GM19467 (cell line): ENCODE measurements at regions not wholly inside any gene's neighbourhood (a gene's known extent, or its start where the extent isn't known, plus 50 kb on each side); places are given as distances from the start of the nearest gene placed in this dataset.
"Not testable (repeated sequence)": the region's sequence is repeated elsewhere in the genome, so short reads cannot be mapped to it uniquely, and the experiment has no call there.

Experiments used
- ATAC-seq: cut with Tn5 transposase; IDR thresholded peaks from one replicate; pipeline ENCODE4 v1.9.1; 2021; ENCODE audit warnings: mild to moderate bottlenecking, moderate library complexity; ENCODE audit not compliant: unreplicated experiment

DNA sequence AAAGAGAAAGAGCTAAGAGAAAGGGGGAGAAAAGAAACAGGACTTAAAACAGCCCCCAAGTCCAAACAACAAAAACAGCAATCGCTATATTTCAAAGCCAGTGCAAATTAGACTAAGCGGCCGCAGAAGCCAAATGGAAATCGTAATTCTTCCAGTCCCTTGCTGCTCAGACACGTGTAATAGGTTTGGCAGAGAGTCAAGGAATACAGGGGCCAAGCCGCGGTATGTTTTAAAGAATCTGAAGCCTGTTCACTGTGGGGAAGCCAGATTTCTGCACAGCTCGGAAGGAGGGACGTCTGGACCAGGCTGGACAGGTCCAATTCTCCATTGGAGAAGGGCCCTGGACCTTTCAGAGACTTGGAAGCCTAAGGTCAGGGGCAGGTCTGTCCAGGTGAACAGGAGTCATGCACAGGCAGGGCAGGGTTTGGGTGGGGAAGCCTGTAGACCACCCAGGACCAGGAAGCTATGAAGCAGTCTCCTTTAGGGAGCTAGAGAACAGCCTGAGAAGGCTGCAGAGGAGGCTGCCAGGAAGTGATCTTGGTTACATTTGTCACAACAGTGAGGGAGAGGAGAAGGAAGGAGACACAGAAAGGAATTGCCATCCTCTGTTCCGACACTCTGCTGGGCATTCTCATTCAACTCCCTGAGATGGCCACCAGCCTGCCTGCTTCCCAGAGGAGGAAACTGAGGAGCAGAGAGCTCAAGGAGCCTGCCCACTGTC lies 265.5 kb upstream of the ISX start:
- no peak for ATAC-seq

DNA sequence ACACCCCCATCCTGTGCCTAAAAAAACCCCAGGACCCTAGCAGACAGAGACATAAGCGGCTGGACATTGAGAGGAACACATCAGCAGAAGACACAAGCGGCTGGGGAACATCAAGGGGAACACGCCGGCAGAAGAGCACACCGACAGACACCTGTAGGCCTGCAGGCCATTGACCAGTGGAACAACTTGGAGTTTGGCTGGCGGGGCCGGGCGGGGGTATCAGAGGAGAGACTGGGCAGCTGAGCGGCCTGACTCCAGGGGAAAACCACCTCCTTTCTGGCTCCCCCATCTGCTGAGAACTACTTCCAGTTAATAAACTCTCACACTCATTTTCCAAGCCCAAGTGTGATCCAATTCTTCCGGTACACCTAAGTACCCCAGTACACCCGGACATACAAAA lies 264.7 kb upstream of the ISX start:
- no peak for ATAC-seq

DNA sequence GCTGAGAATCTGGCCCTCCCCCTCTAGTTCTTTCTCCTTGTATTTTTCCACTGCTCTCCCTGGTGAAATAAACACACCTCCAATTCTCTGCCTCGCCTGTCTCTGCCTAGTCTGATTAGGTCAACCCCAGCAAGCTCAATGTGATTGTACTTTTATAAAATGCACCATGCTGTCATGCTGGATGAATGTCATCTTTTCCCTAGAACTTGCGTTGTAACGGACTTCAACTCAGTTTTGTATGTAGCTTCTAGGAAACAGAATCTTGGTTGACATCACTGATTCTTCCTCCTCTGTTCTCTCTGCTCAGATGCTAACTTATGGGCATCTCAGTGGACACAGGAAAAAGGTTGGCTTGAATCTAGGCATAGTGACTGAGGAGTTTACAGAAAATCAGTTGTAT lies 261.9 kb upstream of the ISX start:
- no peak for ATAC-seq

DNA sequence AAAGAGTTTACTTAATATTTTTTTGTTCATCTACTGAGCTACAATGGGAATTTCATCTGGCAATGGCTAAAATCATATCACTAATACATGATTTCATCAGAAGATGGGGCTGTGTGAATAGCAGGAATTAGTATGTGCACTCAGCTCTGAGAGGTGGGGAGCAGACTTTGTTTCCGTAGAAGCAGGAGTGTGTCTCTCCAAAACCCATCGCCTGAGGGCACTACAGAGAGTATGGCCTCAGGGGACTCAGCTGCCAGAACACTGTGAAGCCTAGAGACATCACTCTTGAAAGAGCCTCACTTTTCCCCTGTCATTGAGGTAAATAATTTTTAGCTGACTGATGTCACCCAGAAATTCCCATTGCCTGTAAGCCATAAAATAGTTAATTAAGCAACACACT lies 261.4 kb upstream of the ISX start:
- no peak for ATAC-seq

DNA sequence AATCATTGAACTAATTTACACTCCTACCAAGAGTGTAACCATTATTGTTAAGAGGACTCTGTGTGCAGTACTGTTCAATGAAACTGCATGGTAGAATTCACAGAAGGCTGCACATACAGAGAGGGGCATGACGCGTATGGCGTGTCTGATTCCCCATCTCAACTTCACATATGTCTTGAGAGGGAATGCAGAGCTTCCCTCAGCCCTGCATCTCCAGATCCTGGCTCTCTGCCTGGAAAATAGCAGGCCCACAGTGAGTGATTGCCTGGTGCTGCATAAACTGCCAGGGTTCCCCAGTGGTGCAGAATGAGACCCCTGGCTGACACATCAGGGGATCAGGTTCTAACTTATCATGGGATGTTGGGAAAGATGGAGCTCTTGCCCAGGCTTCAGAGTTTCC lies 260.2 kb upstream of the ISX start:
- ATAC-seq, result no peak

DNA sequence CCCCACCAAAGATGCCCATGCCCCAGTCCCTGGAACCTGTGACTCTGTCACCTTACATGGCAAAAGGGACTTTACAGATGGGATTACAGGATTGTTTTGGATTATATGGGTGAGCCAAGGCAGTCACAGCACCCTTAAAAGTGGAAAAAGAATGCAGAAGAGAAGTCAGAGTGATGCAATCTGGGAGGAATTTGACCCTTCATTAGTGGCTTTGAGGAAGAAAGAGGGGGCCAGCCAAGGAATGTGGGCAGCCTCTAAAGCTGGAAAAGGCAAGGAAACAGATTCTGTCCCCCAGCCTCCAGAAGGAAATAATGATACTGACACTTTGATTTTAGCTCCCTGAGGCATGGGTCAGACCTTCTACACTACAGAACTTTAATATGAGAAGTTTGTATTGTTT lies 257.3 kb upstream of the ISX start:
- ATAC-seq, result no peak

DNA sequence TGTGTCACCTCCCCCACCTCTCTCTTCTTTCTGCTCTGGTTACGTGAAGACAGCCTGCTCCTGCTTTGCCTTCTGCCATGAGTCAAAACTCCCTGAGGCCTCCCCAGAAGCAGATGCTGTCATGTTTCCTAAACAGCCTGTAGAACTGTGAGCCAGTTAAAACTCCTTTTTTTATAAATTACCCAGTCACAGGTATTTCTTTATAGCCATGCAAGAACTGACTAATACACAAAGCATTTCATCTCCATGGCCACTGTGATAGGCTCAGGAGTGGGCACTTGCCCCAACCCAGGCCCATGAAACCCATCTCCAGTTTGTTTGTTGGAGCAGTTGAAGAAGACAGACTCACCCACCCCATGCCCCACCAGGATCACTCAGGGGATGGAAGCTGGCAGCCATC lies 253.3 kb upstream of the ISX start:
- ATAC-seq, result no peak

DNA sequence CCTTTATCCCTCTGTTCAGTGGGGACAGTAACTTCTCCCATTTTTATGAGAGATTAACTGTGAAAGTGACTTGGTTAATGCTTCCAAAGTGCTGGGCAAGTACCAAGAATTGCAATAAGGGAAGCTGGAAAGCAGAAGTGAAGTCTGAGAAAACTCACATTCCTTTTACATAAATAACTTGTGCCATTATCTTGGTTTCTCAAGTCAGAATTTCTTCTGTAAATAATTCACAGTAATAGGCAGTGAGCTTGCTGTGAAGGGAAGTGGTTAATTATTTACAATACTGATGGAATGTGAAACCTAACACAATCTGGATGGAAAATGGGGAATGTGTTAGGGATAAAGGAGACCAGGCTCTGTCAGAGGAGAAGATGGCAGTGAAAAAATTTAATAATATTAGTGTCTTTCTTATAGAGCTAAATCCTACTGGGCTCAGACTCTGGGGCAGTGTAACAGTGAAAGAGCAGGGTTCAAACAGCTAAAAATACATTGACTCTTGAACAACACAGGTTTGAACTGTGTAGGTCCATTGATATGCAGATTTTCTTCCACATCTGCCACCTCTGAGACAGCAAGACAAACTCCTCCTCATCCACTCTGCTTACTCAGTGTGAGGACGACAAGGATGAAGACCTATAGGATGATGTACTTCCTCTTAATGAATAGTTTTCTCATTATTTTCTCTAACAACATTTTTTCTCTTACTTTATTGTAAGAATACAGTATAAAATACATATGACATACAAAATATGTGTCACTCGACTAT lies 251.5 kb upstream of the ISX start:
- ATAC-seq, result no peak

DNA sequence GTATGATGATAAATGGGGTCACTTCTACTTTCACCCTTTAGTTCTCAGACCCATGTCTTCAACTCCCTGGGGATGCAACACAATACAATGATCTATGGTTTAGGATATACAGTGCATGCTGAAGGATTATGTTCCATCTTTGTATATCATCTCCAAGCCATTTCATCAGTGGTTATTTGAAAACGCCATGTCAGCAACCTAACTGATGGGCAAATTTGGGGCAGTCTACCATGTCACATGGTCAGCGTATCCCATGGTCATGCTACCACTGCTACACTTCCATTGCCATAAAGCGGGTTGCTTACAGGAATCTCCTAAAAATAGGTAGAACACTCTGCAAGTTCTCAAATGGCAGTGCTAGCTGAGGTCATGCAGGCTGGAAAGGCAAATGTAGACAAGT lies 236.5 kb upstream of the ISX start:
- no peak for ATAC-seq

DNA sequence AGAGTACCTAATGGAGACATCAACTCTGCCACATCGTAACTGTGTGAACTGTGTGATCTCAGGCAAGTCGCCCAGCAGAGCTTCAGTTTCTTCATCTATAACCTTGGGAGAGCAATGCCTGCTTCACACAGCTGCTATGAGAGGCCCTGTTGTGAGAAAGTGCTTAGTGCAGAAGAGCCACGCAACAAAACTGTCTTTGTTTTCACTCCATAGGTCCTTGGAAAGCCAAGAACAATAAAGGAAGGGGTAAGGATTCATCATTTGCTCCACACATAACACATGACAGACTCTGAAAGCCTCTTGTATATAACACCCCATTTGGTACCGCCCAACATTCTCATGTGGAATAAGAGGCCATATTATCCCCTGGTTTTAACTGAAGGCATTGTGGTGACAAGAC lies 231.9 kb upstream of the ISX start:
- no peak for ATAC-seq

DNA sequence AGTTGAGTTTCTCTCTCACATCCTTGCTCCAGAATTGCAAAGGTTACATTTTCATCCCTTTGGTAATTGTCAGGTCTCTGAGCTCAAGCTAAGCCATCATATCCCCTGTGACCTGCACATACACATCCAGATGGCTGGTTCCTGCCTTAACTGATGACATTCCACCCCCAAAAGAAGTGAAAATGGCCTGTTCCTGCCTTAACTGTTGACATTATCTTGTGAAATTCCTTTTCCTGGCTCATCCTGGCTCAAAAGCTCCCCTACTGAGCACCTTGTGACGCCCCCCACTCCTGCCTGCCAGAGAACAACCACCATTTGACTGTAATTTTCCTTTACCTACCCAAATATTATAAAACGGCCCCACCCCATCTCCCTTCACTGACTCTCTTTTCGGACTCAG lies 231.4 kb upstream of the ISX start:
- ATAC-seq, result not testable (repeated sequence)

DNA sequence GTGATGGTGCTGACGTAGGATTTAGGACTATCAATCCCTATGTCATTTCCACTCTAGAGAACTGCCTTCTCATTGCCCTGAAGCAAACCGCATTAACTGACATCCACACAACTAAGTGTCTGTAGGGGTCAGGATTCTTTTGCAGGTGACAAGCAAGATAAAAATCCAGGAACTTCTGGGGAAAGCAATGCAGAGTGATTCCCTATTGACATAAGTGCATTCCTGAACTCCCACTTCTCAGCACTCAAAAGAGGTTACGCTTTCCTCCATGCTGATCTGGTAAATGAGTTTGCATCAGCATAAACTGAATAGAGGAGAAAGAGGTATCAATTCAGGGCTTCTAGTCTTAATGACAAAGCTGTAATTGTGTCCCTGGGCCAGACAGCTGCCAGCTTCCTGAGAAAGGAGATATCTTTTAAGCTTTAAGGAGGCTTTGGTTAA lies 224.6 kb upstream of the ISX start:
- ATAC-seq, result no peak

DNA sequence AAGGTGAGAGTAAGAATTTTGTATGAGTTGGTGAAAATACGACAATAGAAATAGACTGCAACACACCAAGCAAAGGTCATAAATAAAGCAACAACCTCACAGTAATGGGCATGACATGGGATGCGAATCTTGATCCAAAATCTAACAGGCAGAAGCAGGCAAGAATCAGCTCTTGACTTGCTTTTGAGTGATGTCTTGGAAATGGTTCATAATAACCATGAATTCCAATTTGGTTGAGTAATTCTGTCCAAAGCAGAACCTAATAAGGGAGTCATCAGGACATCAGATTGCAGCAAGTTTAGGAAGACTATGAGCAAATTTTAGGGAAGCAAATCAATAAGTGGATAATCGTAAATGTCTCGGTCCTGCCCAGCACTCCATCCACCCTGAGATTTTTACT lies 224.0 kb upstream of the ISX start:
- no peak for ATAC-seq

DNA sequence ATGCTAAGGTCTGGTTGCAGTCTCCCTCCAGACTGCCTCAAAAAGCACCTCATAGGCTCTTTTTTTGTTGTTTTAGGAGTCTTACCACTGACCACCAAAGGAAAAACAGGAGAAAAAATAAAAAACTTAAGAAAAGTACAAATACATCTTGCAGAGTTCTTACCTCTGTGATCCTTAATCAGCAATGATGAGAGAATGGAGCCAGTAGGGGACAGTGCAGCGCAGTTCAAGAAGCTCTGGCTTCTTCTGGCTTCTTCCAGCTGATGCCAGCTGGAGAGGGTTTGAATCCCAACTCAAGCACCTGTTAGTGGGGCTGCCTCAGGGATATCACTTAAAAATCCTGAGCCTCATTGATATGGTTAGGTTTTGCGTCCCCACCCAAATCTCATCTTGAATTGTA lies 223.3 kb upstream of the ISX start:
- no peak for ATAC-seq

DNA sequence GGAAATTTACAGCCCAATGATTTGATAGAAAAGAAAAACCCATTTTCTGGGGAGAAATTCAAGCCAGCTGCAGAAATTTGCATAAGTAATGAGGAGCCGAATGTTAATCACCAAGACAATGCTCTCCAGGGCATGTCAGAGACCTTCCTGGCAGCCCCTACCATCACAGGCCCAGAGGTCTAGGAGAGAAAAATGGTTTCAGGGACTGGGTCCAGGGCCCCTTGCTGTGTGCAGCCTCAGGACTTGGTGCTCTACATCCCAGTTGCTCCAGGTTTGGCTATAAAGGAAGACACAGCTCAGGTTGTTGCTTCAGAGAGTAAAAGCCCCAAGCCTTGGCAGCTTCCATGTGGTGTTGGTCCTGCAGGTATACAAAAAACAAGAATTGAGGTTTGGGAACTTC lies 222.2 kb upstream of the ISX start:
- not testable (repeated sequence) for ATAC-seq

DNA sequence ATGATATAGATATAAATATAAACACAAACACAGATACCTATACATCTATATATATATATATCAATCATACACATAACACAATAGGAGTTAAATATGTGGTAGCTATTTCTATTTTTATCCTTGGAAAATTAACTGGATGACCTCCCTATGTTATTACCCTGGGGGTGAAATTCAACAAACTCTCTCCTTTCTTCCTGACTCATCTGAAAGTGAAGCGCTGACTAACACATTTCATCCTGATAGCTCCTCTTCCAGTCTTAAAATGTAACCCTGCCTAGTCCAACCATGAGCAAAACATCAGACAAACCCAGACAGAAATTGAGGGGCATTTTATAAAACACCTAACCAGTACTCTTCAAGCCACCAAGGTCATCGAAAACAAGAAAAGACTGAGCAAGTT lies 220.6 kb upstream of the ISX start:
- ATAC-seq, result no peak

DNA sequence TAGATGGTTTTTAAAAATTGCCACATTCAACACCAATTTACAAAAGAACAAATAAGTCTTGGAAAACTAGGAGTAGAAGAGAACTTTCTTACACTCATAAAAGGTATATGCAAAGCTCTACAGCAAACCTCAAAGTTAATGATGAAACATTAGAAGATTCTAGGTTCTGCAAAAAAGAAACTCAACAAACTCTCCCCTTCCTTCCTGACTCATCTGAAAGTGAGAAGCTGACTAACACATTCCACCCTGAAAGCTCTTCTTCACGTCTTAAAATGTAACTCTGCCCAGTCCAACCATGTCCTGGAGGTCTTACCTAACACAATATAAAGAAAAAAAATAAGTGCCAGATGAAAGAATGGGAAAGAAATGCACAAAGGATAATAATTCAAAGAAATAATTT lies 218.9 kb upstream of the ISX start:
- no peak for ATAC-seq

DNA sequence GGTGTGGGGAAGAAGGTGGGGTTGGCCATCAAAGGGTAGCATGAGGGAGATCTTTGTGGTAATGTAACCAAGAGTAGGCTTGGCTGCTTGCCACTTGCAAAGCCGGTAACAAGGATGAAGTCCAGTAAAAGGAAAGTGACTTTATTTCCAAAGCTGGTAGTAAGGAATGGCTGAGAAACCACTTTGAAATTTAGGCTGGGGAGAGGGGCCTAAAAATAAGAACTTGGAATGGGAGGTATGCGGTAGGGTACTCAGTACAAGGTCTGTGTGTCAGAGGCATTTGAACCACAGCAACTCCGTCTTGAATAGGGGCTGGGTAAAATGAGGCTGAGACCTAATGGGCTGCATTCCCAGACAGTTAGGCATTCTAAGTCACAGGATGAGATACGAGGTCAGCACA lies 216.0 kb upstream of the ISX start:
- no peak for ATAC-seq

DNA sequence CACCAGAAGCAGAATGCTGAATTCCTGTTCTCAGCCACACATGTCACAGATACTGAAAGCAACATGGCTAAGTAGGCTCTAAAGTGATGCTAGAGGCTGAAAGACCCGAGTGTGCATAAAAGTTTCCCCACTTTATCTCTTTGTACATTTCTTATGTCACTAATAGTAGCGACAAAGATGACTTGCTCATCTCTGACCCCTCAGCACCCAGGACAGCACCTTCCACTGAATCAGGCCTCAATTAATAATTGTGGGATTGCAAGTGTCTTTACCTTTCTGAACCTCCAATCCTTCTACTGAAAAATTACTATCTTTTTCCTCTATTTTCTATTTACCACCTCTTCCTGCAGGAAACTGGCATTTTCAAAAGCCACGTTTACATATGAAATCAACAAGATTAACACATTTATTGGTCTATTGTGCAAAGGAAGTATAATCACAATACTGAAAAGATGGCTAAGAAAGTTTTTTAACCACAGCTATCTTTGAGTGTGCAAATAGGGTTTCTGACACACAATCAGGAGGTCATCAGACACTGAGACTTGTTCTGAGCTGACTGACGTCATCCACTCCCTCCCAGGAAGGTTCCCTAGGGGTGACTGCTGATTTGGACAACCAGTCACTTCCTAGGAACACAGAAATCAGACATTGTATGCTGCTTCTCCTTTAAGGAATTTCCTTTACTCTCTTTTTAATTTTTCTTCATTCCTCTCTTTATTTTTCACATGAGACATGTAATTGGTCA lies 213.9 kb upstream of the ISX start:
- no peak for ATAC-seq

DNA sequence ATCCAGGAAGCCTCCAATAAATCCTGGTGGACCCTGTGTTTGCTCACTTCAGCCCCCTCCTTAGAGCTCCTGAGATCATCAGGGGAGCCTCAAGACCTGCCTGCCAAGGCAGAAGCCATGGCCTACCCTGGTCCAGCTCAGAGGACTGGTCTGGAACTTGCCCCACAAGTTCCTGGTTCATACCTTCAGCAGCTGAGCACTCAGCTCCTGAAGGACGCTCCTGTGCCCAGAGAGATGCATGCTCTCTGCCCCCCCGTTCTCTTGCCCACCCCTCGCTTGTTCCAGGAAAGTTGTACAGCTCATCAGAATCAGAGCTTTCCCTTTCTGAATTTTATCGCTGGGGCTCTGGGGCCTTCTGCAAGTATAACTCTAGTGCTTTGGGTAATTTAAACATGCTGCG lies 210.5 kb upstream of the ISX start:
- no peak for ATAC-seq

DNA sequence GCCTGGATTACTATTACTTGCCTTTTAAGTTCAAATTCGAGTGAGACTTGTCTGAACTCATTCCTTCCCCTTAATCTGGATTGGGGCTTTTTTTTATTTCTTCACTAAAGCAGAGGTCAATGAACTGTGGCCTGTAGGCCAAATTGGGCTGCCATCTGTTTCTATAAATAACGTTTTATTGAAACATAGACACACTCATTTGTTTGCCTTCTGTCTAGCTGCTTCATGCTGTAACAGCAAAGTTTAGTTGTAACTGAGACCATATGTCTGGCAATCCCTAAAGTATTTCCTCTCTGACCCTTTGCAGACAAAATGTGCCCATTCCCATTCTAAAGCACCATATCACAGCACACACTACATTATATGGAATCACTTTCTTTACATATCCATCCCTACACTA lies 207.9 kb upstream of the ISX start:
- ATAC-seq, result no peak

DNA sequence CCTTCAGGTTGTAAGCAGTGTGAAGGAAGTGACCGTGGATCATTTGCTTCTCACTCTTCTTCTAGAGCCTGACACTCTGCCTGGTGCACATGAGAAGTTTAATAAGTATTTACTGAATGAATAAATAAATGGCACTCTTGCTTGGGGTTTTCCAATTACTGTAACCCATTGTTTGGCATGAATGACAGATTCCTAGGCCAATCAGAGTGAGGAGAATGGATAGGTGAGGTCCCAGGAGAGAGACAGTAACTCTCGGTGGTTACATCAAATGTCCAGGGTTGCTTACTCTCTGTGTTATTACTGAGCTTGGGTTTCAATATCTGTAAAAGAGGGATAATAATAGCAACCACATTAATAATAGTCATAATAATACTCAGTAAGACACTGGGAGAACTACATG lies 204.2 kb upstream of the ISX start:
- no peak for ATAC-seq
